ENCODE measurements at regions not wholly inside any gene's neighbourhood (a gene's known extent, or its start where the extent isn't known, plus 50 kb on each side); places are given as distances from the start of the nearest gene placed in this dataset.
"Not testable (repeated sequence)": the region's sequence is repeated elsewhere in the genome, so short reads cannot be mapped to it uniquely, and the experiment has no call there.

- DNase-seq = not testable (repeated sequence)
Observed at GRCh38 chr16:29355339-29356059, 51.0 kb downstream of the NPIPB11 start.

GRCh38 chr16:29354449-29354848 lies 52.1 kb downstream of the NPIPB11 start:
- not testable (repeated sequence) for DNase-seq

- DNase-seq = not testable (repeated sequence)
Observed at GRCh38 chr16:29352617-29352999, 53.9 kb downstream of the NPIPB11 start.

GRCh38 chr16:29351970-29352616 lies 54.4 kb downstream of the NPIPB11 start:
- DNase-seq = not testable (repeated sequence)

GRCh38 chr16:29351271-29351969 lies 55.1 kb downstream of the NPIPB11 start:
- not testable (repeated sequence) for DNase-seq

- not testable (repeated sequence) for DNase-seq
Observed at GRCh38 chr16:29349966-29350365, 56.5 kb downstream of the NPIPB11 start.

GRCh38 chr16:29348748-29349147 lies 57.8 kb downstream of the NPIPB11 start:
- not testable (repeated sequence) for DNase-seq

- not testable (repeated sequence) for DNase-seq
Observed at GRCh38 chr16:29348123-29348690, 58.3 kb downstream of the NPIPB11 start.

- DNase-seq = not testable (repeated sequence)
Observed at GRCh38 chr16:29346796-29347580, 59.5 kb downstream of the NPIPB11 start.

GRCh38 chr16:29346203-29346602 lies 60.3 kb downstream of the NPIPB11 start:
- DNase-seq = not testable (repeated sequence)

GRCh38 chr16:29342937-29343336 lies 63.6 kb downstream of the NPIPB11 start:
- not testable (repeated sequence) for DNase-seq

GRCh38 chr16:29340779-29341438 lies 65.6 kb downstream of the NPIPB11 start:
- DNase-seq = not testable (repeated sequence)

GRCh38 chr16:29340235-29340634 lies 66.3 kb downstream of the NPIPB11 start:
- DNase-seq = not testable (repeated sequence)

GRCh38 chr16:29338821-29339700 lies 67.5 kb downstream of the NPIPB11 start:
- not testable (repeated sequence) for DNase-seq

GRCh38 chr16:29337385-29337901 lies 69.1 kb downstream of the NPIPB11 start:
- not testable (repeated sequence) for DNase-seq

GRCh38 chr16:29335549-29335846 lies 71.0 kb downstream of the NPIPB11 start:
- DNase-seq = not testable (repeated sequence)

- DNase-seq = not testable (repeated sequence)
Observed at GRCh38 chr16:29334776-29335548, 71.5 kb downstream of the NPIPB11 start.

- not testable (repeated sequence) for DNase-seq
Observed at GRCh38 chr16:29333492-29334097, 72.9 kb downstream of the NPIPB11 start.

- DNase-seq = not testable (repeated sequence)
Observed at GRCh38 chr16:29330623-29331022, 75.9 kb downstream of the NPIPB11 start.

Measured in stimulated activated naive CD4-positive, alpha-beta T cell (primary cell).